NCI-H187 (cell line): ENCODE measurements at regions not wholly inside any gene's neighbourhood (a gene's known extent, or its start where the extent isn't known, plus 50 kb on each side); places are given as distances from the start of the nearest gene placed in this dataset.

Experiments used
- DNase-seq, 2 experiments: peaks; one replicate each; lab custom pipeline; 2025; lab: John Stamatoyannopoulos, UW

DNA sequence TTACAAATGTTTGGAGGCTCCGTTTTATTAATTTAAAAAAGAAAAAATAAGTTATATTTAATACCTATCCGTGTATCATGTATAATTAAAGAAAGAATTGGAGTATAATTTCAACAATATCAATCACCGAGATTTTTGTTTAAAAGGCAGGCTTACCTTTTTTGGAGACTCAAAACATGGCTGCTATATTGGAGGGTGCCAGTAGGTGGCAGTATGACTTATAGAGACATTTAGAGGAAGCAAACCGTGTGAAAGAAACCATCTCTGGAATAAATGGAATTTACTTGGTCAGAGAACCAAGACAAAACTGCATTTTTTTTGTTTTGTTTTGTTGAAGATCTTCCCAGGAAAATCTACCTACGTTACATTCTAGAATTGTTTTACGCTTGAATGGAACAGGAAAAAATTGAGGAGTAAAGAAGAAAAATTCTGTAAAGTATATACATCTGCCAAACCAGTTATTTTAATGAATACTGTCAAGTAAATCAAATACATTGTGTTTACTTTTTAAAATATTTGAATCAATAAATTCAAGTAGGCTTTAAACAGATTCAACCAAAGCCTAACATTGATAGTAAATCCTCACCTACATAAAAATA is 802.6 kb upstream of the ALCAM start:
- DNase-seq = no peak

GRCh38 chr3:104566054-104566453 is 800.7 kb upstream of the ALCAM start:
- DNase-seq = no peak

DNA sequence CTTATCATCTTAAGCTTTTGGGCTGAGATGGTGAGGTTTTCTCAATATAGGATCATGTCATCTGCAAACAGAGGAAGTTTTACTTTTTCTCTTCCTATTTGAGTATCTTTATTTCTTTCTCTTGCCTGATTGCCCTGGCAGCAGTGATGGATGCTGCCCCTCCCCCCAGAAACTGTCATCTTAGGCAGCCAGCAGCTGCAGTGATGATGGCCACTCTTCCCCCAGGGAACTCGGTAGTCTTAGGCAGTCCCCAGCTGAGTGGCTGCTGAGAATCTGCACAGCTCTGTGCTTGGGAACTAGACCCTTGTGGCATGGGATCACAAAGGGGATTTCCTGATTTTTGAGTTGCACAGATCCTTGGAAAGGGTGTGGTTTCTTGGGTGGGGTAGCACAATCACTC is 791.1 kb upstream of the ALCAM start:
- DNase-seq = no peak

DNA sequence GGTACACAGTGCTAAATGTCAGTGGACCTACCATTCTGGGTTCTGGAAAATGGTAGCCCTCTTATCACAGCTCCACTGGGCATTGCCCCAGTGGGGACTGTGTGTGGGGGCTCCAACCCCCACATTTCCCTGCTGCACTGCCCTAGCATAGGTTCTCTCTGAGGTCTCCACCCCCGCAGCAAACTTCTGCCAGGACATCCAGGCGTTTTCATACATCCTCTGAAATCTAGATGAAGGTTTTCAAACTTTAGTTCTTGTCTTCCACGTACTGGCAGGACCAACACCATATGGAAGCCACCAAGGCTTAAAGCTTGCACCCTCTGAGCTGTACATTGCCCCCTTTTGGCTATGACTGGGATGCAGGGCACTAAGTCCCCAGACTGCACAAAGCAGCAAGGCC is 788.2 kb upstream of the ALCAM start:
- DNase-seq = no peak

DNA sequence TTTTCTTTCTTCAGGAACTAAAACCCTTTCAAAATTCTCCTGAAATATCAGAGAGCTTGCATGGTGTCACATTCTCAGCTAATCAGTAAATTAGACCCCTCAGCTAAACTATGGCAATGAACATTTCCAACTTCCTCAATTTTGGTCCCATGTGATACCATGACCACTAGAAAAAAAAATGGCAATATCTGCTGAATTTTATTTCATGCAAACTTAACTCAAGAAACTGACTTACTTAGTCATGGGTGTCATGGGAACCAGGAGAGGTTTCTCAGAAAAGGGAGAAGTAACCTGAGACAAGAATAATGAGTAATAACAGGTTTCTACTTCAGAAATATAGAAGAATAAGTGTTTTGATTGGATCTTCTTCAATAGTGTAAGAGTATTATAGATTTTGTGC is 784.6 kb upstream of the ALCAM start:
- no peak for DNase-seq

DNA sequence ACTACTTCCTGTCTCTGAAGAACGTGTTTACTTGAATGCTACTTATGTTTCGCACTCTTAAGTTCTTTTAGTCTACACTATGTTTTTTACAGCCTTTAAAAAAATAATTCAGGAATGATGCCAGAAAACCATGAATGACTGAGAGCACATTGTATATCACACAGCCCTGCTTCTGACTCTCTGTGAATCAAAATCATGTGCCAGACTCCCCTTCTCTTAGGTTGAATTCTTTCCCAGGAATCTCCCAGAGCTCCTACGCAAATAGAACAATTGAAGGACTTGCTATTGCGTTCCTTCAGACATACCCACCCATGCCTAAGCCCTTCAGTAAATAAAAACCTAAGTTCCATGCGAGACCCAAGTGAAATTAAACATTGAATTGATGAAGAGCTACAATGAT is 782.0 kb upstream of the ALCAM start:
- DNase-seq = no peak

DNA sequence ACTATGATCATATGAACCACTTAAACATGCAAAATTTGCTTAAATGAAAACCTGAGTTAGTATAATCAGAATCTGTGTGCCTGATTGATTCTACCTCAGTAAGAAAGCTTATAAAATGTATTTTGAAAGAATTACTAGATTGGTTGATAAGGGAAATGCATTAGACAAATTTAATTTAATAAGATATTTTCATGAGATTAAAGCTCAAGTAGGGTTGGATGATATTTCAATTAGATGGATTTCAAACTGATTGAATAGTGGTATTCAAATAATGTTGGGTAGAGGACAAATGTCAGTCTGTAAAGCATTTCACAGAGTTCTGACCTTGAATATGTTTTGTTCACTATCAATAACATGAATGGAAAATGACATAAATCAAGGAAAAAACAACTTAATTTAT is 780.4 kb upstream of the ALCAM start:
- DNase-seq = no peak

DNA sequence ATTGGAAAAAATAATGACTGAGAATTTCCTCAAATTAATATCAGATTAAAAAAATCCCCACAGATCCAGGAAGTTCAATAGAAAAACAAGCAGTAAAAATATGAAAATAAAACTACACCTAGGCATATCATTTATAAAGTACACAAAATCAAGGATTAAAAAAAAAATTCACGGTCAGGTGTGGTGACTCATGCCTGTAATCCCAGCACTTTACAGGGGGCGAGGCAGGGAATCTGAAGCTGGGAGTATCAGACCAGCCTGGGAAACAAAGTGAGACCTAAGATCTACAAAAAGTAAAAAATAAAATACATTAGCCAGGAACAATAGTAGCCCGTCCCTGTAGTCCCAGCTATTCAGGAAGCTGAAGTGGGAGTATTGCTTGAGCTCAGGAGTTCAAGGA is 778.3 kb upstream of the ALCAM start:
- no peak for DNase-seq

- DNase-seq = no peak
These were observed 774.9 kb upstream of the ALCAM start for GRCh38 chr3:104591776-104592175.

- no peak for DNase-seq
These were observed 772.2 kb upstream of the ALCAM start for GRCh38 chr3:104594491-104594890.

GRCh38 chr3:104596054-104596453 is 770.7 kb upstream of the ALCAM start:
- DNase-seq = no peak

- peak in 1 of 2 experiments; percentile 30 for DNase-seq
These were observed 770.2 kb upstream of the ALCAM start for GRCh38 chr3:104596551-104596950.

DNA sequence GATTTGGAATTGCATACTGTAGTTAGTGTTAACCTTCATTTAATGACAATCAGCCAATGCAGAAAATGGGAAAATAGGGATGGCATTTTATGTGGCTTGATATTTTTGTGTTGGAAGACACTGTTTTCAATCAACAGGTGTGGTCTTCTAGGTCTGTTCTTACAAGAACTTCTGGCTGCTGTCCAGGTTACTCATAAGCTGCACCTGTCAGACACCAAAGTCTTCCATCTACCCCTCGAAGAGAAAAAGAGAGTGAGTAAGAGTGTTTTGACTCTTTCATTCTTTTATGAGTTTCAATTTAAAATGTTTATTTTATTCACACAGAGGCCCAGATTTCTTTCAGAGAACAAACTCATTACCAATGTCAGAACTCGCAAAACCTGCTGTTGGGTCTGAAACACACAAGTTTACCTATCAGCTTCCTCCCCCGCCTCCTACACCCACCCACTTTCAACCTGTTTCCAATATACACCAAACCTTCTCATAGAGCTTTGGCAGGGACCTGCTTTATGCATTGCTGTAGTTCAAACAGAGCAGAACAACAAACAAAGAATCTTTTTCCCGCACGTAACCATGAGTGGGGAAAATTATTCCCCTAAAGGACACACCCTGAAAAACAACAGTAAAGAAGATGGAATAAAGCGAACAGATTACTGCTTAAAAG is 767.7 kb upstream of the ALCAM start:
- DNase-seq = peak in 1 of 2 experiments; percentile 18

DNA sequence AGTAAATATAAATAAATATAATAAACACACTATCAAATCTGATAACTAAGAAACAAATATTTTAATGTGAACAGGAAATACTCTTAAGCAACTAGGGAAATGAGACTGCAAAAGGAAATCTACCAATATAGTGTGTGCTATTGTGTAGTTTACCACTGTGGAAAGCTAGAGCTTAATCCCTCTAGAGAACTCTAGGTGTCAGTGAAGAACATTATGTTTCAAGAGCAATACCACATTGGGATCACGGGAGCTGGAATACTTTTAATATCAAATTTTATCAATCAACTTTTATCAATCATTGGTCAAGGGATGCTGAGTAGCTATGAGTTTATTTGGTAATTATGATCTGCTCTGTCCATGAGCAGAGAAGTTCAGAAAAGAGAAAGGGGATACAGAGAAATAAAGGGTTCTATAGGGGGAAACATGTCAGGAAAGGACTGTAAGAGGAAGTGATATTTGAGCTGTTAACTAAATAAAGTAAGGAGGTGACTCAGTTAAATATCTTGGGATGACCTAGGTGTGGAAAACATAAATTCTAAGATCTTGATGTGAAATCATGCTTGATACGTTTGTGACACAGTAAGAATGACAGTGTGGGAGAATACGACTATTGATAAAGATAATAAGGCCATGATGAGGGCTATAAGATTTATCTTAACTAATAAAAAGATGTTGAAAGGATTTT is 762.2 kb upstream of the ALCAM start:
- no peak for DNase-seq

DNA sequence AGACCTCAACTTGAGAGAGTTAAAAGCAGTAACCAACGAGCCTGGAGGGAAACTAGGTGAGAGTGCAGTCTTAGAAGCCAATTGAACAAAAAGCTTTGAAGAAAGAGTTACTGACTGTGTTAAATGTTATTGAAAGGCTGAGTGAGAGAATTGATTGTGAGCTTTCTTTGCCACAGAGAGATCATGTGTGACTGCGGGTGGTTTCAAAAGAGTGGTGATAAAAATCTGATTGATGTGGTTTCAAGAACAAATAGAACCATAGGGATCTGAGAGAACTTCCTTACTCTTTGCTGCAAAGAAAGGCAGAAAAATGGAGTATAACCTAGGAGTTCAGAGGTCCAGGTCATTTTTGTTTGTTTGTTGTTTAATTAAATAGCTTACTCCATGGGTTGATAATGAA is 759.9 kb upstream of the ALCAM start:
- no peak for DNase-seq

- DNase-seq = no peak
These were observed 755.7 kb upstream of the ALCAM start for GRCh38 chr3:104610730-104611652.

DNA sequence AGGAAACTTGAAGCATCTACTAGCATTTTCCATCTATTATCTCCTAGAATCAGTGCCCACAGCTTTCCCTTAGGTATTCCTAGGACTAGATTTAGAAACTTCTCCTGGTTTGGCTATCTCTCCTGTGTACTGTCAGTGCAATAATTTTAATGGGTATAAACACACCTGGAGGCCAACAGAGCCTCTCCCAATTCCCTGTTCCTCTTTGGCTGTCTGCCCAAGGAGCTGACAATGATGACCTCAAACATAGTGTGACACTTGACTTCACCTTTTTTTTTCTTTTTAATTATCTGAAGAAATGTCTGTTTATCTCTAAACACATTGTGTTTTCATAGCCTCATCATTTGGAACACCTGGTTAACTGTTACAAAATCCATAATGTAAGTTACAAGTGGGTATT is 754.5 kb upstream of the ALCAM start:
- DNase-seq = no peak

DNA sequence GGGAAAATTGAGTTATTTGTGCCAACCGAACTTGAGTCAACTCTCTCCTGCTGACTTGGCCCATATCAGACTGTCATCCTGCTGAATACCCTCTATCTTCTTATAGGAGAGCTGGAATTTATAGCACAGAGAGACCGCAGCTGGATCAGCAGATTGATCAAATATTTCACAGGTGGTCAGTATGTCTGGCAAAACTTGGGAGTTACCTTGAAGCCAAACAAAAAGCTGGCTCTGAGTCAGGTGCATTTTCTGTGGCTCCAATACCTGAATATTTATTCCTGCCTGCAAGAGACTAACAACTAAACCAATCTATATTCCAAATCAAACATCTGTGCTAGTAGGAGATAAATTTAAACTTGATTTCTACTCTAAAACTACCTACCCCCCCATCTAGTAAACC is 752.1 kb upstream of the ALCAM start:
- DNase-seq = no peak

GRCh38 chr3:104628185-104628789 is 738.4 kb upstream of the ALCAM start:
- no peak for DNase-seq

DNA sequence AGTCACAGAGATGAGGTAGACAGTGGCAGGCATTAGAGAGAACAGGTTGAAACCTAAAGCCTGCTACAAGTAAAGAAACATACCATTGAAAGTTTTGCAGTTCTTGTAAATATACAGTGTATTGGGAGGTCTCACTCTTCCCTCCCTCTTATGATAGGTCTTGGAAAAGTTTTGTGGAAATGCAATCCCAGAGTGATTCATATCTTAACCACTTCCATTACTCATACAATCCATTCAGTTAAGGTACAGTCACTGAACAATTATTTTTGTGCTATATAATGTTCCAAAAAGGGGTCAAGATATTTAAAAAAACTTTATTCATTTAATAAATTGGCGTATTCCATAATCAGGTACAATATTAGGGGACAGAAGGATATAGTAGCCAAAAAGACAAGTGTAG is 737.7 kb upstream of the ALCAM start:
- DNase-seq = no peak

DNA sequence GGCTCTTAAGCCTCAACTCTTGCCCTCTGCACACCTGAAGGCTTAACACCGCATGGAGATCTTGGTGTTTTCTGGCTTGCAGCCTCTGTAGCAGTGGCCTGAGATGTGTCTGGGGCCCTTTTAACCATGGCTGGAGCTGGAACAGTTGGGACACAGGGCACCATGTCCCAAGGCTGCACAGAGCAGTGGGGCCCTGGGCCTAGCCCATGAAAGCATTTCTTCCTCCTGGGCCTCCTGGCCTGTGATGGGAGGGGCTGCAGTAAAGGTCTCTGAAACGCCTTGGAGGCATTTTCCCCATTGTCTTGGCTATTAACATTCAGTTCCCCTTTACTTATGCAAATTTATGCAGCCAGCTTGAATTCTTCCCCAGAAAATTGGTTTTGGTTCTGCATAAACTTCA is 735.5 kb upstream of the ALCAM start:
- no peak for DNase-seq

- DNase-seq = no peak
These were observed 734.2 kb upstream of the ALCAM start for GRCh38 chr3:104632521-104632920.
